ENCODE measurements at regions not wholly inside any gene's neighbourhood (a gene's known extent, or its start where the extent isn't known, plus 50 kb on each side); places are given as distances from the start of the nearest gene placed in this dataset.

- H3K4me3 ChIP-seq (replicated peaks in 1 of 2; ENCODE audit: low read depth in 2 of 2, low read length in 2 of 2), result no peak overlapping the region
- no peak for DNase-seq (ENCODE audit: low read depth in 2 of 2)
- no peak for TF ChIP-seq CTCF (IDR thresholded peaks at IDR 0.05; ENCODE audit: low read depth, low read length)
These were observed 330.6 kb upstream of the IMPG1 start for GRCh38 chr6:76403064-76403463.

GRCh38 chr6:76397966-76398365 is 325.5 kb upstream of the IMPG1 start:
- H3K4me3 ChIP-seq (replicated peaks in 1 of 2; ENCODE audit: low read depth in 2 of 2, low read length in 2 of 2), result no peak overlapping the region
- no peak for TF ChIP-seq CTCF (IDR thresholded peaks at IDR 0.05; ENCODE audit: low read depth, low read length)
- DNase-seq (ENCODE audit: low read depth in 2 of 2), result no peak

- no peak for DNase-seq (ENCODE audit: low read depth in 2 of 2)
- no peak overlapping the region for H3K4me3 ChIP-seq (replicated peaks in 1 of 2; ENCODE audit: low read depth in 2 of 2, low read length in 2 of 2)
- TF ChIP-seq CTCF (IDR thresholded peaks at IDR 0.05; ENCODE audit: low read depth, low read length), result no peak
These were observed 309.7 kb upstream of the IMPG1 start for GRCh38 chr6:76382201-76382600.

GRCh38 chr6:76381612-76382011 is 309.1 kb upstream of the IMPG1 start:
- DNase-seq (ENCODE audit: low read depth in 2 of 2), result no peak
- TF ChIP-seq CTCF (IDR thresholded peaks at IDR 0.05; ENCODE audit: low read depth, low read length), result no peak
- no peak overlapping the region for H3K4me3 ChIP-seq (replicated peaks in 1 of 2; ENCODE audit: low read depth in 2 of 2, low read length in 2 of 2)

- no peak for DNase-seq (ENCODE audit: low read depth in 2 of 2)
- no peak for TF ChIP-seq CTCF (IDR thresholded peaks at IDR 0.05; ENCODE audit: low read depth, low read length)
These were observed 278.8 kb upstream of the IMPG1 start for GRCh38 chr6:76351275-76351674.

GRCh38 chr6:76347539-76347938 is 275.1 kb upstream of the IMPG1 start:
- TF ChIP-seq CTCF (IDR thresholded peaks at IDR 0.05; ENCODE audit: low read depth, low read length), result no peak
- H3K4me3 ChIP-seq (replicated peaks in 1 of 2; ENCODE audit: low read depth in 2 of 2, low read length in 2 of 2), result no peak overlapping the region
- no peak for DNase-seq (ENCODE audit: low read depth in 2 of 2)

More at GRCh38 chr6:76351275-76351674, 278.8 kb upstream of the IMPG1 start:
- H3K4me3 ChIP-seq (replicated peaks in 1 of 2; ENCODE audit: low read depth in 2 of 2, low read length in 2 of 2), result no peak overlapping the region

GRCh38 chr6:76342611-76343160 is 270.2 kb upstream of the IMPG1 start:
- no peak for TF ChIP-seq CTCF (IDR thresholded peaks at IDR 0.05; ENCODE audit: low read depth, low read length)
- no peak for DNase-seq (ENCODE audit: low read depth in 2 of 2)

More at GRCh38 chr6:76342611-76343160, 270.2 kb upstream of the IMPG1 start:
- no peak overlapping the region for H3K4me3 ChIP-seq (replicated peaks in 1 of 2; ENCODE audit: low read depth in 2 of 2, low read length in 2 of 2)

Measured in cardiac fibroblast (primary cell).